ENCODE measurements at regions not wholly inside any gene's neighbourhood (a gene's known extent, or its start where the extent isn't known, plus 50 kb on each side); places are given as distances from the start of the nearest gene placed in this dataset.

GRCh38 chr7:46177821-46178220, 256.7 kb upstream of the IGFBP3 start:
- Histone ChIP-seq H3K23ac (ENCODE audit: low read depth, low read length) (no peak overlapping the region), H2AK9ac (replicated peaks; ENCODE audit: low read depth, low read length, poor library complexity) (no peak overlapping the region), H3K27ac (ENCODE audit: insufficient read depth, low read length) (no peak overlapping the region), H2AFZ (replicated peaks; ENCODE audit: low read length, poor library complexity) (no peak overlapping the region), H2BK120ac (ENCODE audit: low read depth, low read length) (no peak overlapping the region), H3K56ac (ENCODE audit: extremely low read depth, insufficient read depth, low read length) (no peak overlapping the region), H3K79me1 (ENCODE audit: low read depth in 1 of 2, low read length in 2 of 2) (no peaks in the 10 kb centered on the region), H4K8ac (ENCODE audit: low read depth in 2 of 2, low read length in 2 of 2) (no peak overlapping the region), H3K18ac (ENCODE audit: low read depth, low read length) (no peak overlapping the region), H3K14ac (replicated peaks; ENCODE audit: low read depth, low read length) (no peak overlapping the region), H4K91ac (ENCODE audit: insufficient read depth, low read depth, low read length) (0 out of 2 replicates have a peak overlapping the region, but pooled peaks have one; percentile 11), H3K4me1 (ENCODE audit: control insufficient read depth, insufficient read depth, low read length) (peaks cover 16% of the 10 kb centered on the region), H3K4ac (ENCODE audit: low read depth, low read length) (peak overlapping the region; percentile 37; the same call in 1 of the 2 replicates), H3K27me3 (ENCODE audit: control insufficient read depth, insufficient read depth, low read length) (no peaks in the 10 kb centered on the region), H4K5ac (ENCODE audit: low read depth, low read length) (no peak overlapping the region), H3K9me1 (ENCODE audit: insufficient read depth, low read length) (peaks cover 16% of the 10 kb centered on the region), H2AK5ac (ENCODE audit: low read depth, low read length) (peak overlapping the region; percentile 54; the same call in 1 of the 2 replicates), H3K4me2 (ENCODE audit: low read depth, low read length) (no peak overlapping the region), H2BK15ac (ENCODE audit: low read depth, low read length) (0 out of 3 replicates have a peak overlapping the region, but pooled peaks have one; percentile 15), H3K36me3 (ENCODE audit: control insufficient read depth, insufficient read depth, low read length) (no peaks in the 10 kb centered on the region), H2BK5ac (ENCODE audit: low read depth, low read length, poor library complexity, severe bottlenecking) (no peak overlapping the region), H3K9ac (ENCODE audit: low read depth, low read length) (no peak overlapping the region), H2BK20ac (ENCODE audit: low read depth, low read length) (peak overlapping the region; percentile 46; the same call in 1 of the 2 replicates), H3K9me3 (ENCODE audit: control insufficient read depth, insufficient read depth, low read length) (no peaks in the 10 kb centered on the region), H4K20me1 (ENCODE audit: insufficient read depth, low read length) (no peaks in the 10 kb centered on the region), H3K4me3 (ENCODE audit: insufficient read depth, low read depth, low read length) (no peak overlapping the region)
- ChIA-PET POLR2A (ENCODE audit: unreplicated experiment) (no interaction called here), CTCF (no interaction called here)
- in situ Hi-C loops (cut with MboI; ENCODE audit: low sequenced_read_pairs) = no loop called here
- WGBS, 2 experiments (ENCODE audit: extremely low coverage in 2 of 2, insufficient read length in 1 of 2) = 100% methylated on average over 2 of the region's 2 CpGs; no CpG with 5 or more reads in 1 of the 2 experiments
- TF ChIP-seq CHD1 (IDR thresholded peaks at IDR 0.05; ENCODE audit: low read depth, low read length) (no peak), CTCF (conservative IDR thresholded peaks at IDR 0.05; ENCODE audit: low read depth, low read length) (no peak), RFX5 (IDR thresholded peaks at IDR 0.05; ENCODE audit: low read depth, low read length) (no peak), NFE2L2 (IDR thresholded peaks at IDR 0.05; ENCODE audit: low read depth, low read length) (no peak), BHLHE40 (IDR thresholded peaks at IDR 0.05; ENCODE audit: low read depth, low read length) (no peak), FOS (IDR thresholded peaks at IDR 0.05; ENCODE audit: low read depth, low read length) (no peak), RAD21 (IDR thresholded peaks at IDR 0.05; ENCODE audit: low read length) (no peak)
- BruUV-seq (replicated peaks) = no TSS peak
- ATAC-seq (ENCODE audit: low read depth) = no peak
- no peak for DNase-seq
- dilution Hi-C loops (cut with HindIII; ENCODE audit: low sequenced_read_pairs, unreplicated experiment) = no loop called here
- intact Hi-C loops (cut with micrococcal nuclease) = no loop called here

Data from IMR-90 (cell line).